PFSK-1 (cell line): ENCODE measurements at regions not wholly inside any gene's neighbourhood (a gene's known extent, or its start where the extent isn't known, plus 50 kb on each side); places are given as distances from the start of the nearest gene placed in this dataset.

Experiments used
- SIN3A ChIP-seq: IDR thresholded peaks from 2 replicates; pipeline ENCODE4 v1.6.1; 2012; ENCODE audit warnings: mild to moderate bottlenecking, low read length, moderate library complexity, borderline replicate concordance; ENCODE audit not compliant: insufficient read depth
- TAF1 ChIP-seq: IDR thresholded peaks from 2 replicates; pipeline ENCODE4 v1.6.1; 2012; ENCODE audit warnings: low read length, control low read depth, borderline replicate concordance; ENCODE audit not compliant: insufficient read depth
- TF ChIP-seq, protein P1 (sequence below), 2 experiments: IDR thresholded peaks; 2 replicates each; pipeline versions ENCODE4 v1.6.1 to v1.8.0; 2011 to 2012; ENCODE audit warnings: low read depth in 2 of 2, low read length in 2 of 2, control low read depth in 1 of 2, inconsistent platforms in 1 of 2, mild to moderate bottlenecking in 1 of 2, moderate library complexity in 1 of 2; ENCODE audit not compliant: insufficient read depth in 1 of 2

DNA sequence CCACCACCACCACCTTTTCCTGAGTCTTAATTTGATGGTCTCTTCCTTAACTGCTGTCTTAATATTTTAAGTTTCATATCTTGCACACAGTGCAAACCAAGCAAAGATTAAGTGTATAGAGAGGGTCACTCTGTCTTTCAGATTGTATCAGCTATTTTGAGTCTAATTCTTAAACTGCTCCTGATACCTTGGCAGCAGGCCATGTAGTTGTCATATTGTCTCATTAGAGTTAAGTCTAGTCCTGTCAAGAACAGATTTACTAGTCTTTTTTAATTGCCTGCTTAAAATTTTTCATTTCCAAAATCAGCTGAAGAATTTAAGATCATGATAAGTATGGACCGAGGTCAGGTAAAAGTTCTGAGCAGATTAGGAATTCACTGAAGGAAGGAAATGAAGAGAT lies 51.5 kb downstream of the FHIP1A start:
- TF ChIP-seq TAF1 = no peak
- TF ChIP-seq, protein P1, sequence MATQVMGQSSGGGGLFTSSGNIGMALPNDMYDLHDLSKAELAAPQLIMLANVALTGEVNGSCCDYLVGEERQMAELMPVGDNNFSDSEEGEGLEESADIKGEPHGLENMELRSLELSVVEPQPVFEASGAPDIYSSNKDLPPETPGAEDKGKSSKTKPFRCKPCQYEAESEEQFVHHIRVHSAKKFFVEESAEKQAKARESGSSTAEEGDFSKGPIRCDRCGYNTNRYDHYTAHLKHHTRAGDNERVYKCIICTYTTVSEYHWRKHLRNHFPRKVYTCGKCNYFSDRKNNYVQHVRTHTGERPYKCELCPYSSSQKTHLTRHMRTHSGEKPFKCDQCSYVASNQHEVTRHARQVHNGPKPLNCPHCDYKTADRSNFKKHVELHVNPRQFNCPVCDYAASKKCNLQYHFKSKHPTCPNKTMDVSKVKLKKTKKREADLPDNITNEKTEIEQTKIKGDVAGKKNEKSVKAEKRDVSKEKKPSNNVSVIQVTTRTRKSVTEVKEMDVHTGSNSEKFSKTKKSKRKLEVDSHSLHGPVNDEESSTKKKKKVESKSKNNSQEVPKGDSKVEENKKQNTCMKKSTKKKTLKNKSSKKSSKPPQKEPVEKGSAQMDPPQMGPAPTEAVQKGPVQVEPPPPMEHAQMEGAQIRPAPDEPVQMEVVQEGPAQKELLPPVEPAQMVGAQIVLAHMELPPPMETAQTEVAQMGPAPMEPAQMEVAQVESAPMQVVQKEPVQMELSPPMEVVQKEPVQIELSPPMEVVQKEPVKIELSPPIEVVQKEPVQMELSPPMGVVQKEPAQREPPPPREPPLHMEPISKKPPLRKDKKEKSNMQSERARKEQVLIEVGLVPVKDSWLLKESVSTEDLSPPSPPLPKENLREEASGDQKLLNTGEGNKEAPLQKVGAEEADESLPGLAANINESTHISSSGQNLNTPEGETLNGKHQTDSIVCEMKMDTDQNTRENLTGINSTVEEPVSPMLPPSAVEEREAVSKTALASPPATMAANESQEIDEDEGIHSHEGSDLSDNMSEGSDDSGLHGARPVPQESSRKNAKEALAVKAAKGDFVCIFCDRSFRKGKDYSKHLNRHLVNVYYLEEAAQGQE (IDR thresholded peaks at IDR 0.05; ENCODE audit: insufficient read depth in 1 of 2, low read depth in 2 of 2, low read length in 2 of 2) = no peak
- no peak for TF ChIP-seq SIN3A
